ENCODE measurements at regions not wholly inside any gene's neighbourhood (a gene's known extent, or its start where the extent isn't known, plus 50 kb on each side); places are given as distances from the start of the nearest gene placed in this dataset.

- DNase-seq, result no peak
Measured at GRCh38 chr12:5189173-5189572, 145.5 kb downstream of the KCNA5 start.

DNA sequence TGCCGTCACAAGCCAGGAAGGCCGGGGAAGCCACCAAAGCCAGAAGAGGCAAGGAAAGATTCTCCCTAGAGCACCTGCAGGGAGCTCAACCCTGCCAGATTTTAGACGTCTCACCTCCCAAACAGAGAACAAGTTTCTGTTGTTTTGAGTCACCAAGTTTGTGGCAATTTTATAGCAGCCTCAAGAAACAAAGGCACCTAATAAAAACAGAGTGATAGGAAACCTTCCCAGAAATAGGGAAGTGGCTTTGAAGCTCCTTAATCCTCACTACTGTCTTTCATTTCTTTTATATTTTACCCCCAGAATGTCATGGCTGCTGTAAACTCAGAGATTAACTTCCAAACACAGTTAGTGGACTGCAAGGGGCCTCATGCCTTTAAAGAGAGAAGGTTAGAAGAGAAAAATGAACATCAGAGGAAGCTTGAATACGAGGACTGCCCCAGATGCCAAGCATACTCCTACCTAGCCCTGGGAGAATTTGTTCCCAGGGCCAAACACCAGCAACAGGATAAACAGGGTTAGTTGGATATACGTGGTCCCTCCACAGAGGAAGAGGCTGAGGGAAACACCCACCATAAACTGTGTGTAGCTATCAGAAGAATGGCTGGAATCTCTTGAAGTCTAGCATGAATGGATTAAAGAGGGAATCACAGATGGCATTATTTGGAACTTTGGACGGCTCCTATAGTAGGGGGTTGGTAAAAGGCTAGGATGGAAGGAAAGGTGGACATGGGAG is 148.3 kb downstream of the KCNA5 start:
- DNase-seq, result no peak
- intact Hi-C loops (cut with DNase I), result no loop called here

More at GRCh38 chr12:5189173-5189572, 145.5 kb downstream of the KCNA5 start:
- intact Hi-C loops (cut with DNase I), result no loop called here

GRCh38 chr12:5192726-5193125 is 149.0 kb downstream of the KCNA5 start:
- no peak for DNase-seq
- intact Hi-C loops (cut with DNase I), result no loop called here

DNA sequence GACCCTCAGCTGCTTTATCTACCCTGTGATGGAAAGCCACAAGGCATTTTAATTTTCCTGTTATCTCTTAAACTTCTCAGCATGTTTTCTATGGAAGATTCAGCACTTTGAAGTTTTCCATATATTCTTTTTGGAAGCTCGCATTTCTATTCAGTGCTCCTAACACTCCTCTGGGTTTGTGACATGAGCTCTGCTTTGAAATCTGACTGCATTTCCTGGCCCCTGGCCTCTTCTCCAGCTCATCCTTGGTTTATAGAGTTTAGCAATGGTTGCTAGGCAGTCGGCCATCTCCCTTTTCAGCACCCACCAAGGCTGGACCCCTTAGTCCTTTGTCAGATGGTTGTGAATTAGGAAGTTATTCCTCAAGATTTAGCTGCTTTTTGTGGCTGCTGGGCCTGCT is 150.6 kb downstream of the KCNA5 start:
- no peak for DNase-seq

DNA sequence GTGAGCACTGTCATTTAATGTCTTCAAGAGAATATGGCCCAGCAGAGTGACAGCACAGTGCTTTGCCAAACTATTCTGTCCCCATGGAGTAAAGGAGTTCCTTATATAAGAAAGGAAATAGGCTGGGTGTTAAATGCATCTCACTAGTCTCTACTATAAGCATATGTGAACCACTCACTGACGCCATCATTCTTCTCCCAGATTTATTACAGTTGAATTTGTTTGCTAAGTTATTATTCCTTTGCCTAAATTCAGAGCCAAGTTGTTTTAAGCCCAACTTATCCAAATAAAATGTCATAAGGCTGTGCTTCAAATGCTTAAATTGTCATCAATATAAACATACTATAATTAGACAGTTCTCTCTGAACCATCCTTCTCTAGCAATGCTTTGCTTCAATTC is 151.6 kb downstream of the KCNA5 start:
- DNase-seq, result no peak
- intact Hi-C loops (cut with DNase I), result no loop called here

More for the DNA sequence above, 150.6 kb downstream of the KCNA5 start:
- intact Hi-C loops (cut with DNase I), result no loop called here

DNA sequence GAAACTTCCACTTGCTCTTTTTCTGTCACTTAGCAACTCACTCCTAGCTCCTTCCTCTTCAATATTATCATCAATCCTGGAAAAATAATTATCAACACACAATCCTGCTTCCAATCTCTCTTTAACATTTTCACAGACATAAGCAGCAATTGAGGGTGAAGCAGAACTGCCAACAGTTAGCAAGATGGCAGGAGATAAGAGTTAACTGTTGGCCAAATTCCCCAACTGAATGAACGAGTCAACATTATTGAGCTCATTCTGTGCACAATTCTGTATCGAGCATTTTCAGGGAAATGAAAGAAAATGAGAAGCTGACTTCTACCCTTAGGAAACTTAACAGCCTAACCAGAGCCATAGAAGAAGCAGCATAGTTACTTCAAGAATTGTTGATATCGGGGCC is 152.0 kb downstream of the KCNA5 start:
- intact Hi-C loops (cut with DNase I), result no loop called here
- no peak for DNase-seq

- intact Hi-C loops (cut with DNase I), result no loop called here
Measured at GRCh38 chr12:5197131-5197530, 153.5 kb downstream of the KCNA5 start.

DNA sequence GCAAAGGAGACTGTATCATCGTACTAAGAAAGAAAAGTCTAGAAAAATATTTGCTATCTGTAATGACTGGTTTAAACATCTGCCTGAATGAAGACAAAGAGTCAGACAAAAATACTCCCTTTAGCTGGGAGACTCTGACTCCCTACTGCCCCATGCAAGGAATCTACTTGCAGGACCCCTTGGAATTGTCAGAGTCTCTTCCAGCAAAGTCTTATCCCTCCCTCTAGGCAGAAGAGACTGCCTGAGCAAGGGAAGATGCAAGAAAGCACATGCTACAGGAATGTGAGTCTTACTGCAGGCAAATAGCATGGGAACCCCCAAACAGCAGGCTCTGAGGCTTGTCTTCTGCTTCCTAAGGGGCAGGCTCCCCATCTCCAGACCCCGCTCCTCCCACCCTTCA is 154.0 kb downstream of the KCNA5 start:
- intact Hi-C loops (cut with DNase I), result no loop called here

More at GRCh38 chr12:5197131-5197530, 153.5 kb downstream of the KCNA5 start:
- DNase-seq, result no peak

GRCh38 chr12:5200278-5201087 is 156.8 kb downstream of the KCNA5 start:
- peak in 32 of 42 donors; percentile 3 to 55 (median 25) for DNase-seq
- intact Hi-C loops (cut with DNase I), result no loop called here

More for the DNA sequence above, 154.0 kb downstream of the KCNA5 start:
- no peak for DNase-seq

- intact Hi-C loops (cut with DNase I), result no loop called here
- no peak for DNase-seq
Measured at GRCh38 chr12:5201554-5202218, 158.0 kb downstream of the KCNA5 start.

DNA sequence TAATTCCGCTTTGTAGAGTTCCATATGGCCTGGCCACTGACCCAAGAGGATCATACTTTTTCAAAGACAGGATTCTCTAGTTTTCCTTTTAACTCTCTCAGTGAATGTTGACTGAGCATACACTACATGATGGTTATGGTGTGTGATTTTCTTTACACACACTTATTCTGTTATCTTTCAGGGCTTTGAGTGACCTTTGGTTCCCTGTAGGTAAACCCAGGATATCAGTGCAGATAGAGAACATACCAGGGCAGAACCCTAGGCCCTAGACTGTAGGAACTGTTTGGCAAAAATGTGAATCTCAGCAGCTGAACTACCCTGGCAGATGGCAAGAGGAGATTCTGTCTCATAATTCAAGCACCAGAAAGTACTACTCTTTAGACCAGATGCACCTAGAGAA is 159.6 kb downstream of the KCNA5 start:
- DNase-seq, result no peak
- intact Hi-C loops (cut with DNase I), result no loop called here

DNA sequence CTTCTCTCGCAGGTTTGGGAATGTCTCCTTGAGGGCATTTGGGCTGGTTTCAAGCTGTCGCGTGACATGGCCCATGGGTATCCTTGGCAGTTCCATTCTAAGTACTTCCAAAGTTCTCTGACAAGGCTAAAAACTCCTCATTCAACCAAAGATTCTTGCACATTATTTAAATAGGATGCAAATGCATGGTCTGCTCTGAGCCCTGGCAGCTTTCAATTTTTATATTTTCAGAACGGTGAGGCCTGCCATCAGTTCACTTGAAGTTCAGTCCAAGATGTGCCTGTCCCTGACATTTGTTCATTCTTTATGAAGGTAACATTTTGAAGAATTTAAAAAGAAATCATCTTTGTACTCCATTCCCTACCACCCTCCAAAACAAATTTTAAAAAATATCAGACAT is 160.0 kb downstream of the KCNA5 start:
- intact Hi-C loops (cut with DNase I), result no loop called here
- no peak for DNase-seq

DNA sequence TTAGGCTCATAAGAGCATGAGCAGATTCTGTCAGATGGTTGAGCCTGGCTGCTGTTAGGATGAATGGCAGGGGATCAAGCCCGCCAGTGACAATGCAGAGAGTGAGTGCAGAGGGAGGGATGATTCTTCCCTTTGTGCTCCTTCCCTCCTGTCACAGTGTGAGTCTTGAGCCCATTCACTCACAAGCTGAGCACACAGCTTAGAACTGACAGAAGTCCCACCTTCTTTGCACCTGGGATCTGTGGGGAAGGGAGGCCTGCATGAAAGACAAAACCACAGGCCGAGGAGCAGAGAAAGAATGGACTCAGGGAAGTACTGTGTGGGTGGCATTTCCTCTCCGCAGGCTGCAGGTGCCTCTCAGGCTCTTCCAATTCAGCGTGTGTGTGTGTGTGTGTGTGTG is 160.6 kb downstream of the KCNA5 start:
- intact Hi-C loops (cut with DNase I), result no loop called here
- no peak for DNase-seq

GRCh38 chr12:5204831-5205230 is 161.2 kb downstream of the KCNA5 start:
- DNase-seq, result no peak
- intact Hi-C loops (cut with DNase I), result no loop called here

DNA sequence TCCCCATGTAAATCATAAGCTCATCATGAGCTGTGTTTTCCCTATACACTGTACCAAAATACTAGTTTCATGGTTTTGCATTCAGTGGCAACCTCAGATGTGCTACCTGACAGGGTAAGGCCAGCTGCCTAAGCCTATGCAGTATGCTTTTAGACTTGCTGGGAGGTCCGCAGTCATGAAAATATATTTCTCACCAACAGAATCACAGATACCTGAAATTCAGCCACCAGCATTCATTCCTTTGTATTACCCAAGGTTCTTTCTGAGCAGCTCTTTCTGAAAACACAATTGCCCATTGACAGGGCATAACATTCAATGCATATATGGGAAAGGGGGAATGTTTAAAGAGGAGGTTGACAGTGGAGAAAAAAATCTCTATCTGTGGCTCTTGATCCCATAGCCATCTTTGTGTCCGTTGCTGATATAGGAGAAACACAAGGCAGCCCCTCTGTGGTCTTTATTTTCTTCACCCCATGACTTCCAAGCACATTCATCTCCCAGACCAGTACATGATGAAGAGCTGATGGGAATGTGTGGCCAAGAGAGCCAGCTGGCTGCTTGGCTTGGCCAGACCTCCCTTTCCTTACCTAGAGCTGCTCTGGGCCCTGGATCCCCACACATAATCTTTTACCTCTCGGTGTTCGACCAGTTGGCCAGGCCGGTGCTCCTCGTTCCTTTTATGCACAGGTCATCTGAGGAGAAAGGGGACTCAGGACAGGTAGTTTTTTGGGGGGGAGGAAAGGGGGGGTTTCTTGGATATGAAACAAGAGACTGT is 162.9 kb downstream of the KCNA5 start:
- intact Hi-C loops (cut with DNase I), result no loop called here
- DNase-seq, result no peak

- DNase-seq, result no peak
- intact Hi-C loops (cut with DNase I), result no loop called here
Measured at GRCh38 chr12:5210179-5210922, 166.7 kb downstream of the KCNA5 start.

DNA sequence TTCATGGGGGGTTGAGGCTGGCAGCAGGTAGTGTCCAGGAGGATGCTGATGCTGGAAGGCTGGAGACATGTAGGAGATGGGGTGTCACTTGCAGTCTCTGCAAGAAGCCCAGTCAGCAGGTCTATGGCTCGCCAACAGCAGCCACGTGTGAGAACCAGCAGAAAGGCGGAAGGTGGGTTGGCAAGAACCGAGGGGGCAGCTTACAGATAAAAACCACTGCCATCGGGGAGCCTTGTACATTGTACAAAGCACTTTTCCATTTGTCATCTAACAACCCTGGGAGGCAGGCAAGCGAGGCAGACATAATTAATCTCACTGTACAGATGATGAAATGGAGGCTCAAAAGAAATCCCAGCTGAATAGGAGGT is 167.2 kb downstream of the KCNA5 start:
- intact Hi-C loops (cut with DNase I), result no loop called here
- DNase-seq, result no peak

- intact Hi-C loops (cut with DNase I), result no loop called here
- DNase-seq, result no peak
Measured at GRCh38 chr12:5213336-5213735, 169.7 kb downstream of the KCNA5 start.

DNA sequence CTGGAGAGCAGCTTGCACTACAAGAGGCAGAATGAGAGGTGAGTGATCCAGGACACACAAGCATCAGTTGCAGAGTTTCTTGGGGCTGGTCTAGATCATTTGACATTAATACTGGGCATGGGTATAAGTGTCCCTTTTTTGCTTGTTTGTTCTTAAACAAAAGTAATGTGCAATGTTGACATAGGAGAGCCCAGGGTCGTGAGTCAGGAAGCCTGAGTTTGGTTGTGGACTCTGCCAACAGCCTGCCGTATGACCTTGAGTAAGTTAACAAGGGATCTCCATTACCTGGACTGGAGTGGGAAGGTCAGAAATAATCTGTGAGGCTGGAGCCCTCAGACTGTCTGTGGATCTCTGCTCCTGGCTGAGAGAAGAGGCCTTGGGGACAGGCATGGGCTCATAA is 170.3 kb downstream of the KCNA5 start:
- intact Hi-C loops (cut with DNase I), result no loop called here
- no peak for DNase-seq

Data from head of caudate nucleus (tissue), 42 donors.